ENCODE measurements at regions not wholly inside any gene's neighbourhood (a gene's known extent, or its start where the extent isn't known, plus 50 kb on each side); places are given as distances from the start of the nearest gene placed in this dataset.
"Not testable (repeated sequence)": the region's sequence is repeated elsewhere in the genome, so short reads cannot be mapped to it uniquely, and the experiment has no call there.

DNA sequence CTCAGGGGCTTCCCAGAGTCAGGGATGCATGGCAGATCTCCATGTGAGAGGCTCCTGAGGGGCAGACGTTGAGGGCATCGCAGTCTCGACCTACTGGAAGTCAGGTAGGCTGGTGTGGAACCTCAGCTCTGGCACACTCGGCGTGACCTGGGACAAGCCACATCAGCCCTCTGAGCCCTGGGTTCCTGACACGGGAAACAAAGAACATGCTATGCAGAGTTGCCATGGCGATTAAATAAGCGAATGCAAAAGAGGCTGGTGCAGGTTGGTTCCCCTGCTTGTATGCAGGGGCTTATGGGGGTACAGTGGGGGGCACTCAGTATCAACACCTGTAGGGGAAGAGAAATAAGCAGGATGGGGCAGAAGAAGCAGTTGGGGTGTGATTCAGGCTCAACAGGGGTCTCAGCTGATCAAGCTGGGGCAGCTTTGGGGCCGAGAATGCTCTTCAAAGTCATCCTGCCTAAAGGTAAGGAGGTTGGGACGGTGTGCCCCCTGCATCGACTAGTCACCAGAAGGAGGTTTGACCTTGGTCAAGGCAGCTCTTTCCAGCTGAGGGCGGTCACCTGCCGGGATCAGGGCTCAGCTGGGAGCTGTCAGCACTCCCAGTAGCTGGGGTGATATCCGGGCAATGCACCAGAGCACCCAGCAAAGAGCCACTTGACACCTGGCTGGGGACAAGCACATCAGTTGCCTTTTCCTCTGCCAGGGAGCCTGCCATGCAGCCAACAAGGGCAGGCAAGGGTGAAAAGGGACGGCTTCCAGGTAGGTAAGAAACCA, 442.7 kb downstream of the MIAT start:
- DNase-seq (ENCODE audit: low read depth), result no peak

DNA sequence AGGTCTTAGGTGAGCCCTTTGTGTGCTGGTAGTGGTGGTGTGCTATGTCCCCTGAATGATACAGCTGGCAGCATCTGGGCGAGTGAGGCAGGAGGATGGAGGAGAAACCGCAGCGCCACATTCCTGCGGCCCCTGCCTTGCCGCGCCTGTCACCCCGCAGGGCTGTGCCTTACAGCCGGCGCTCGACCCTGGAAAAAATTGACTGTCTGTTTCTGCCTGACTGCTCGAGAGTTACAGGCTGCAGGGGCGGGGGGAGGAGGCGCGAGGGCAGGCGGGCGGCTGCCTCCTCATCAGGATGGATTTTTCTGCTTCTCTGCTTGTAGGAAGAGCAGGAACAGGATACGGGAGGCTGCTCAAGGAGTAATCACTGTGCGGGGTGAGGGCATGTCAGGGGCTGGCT, 443.4 kb downstream of the MIAT start:
- no peak for DNase-seq (ENCODE audit: low read depth)

DNA sequence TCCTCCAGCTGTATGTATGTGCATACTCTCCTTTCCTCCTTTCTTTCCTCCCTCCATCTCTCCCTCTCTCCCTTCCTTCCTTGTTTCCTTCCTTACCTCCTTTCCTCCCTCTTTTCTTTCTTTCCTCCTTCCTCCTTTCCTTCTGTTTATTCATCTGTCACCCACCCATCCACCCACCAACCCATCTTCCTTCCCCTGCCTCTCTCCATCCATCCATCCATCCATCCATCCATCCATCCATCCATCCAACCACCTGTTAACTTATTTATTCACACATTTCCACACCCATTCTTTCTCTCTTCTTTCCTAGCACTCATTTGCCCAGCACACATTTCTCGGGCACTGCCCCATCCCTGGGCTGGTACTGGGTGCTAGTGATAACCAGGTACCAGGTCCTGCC, 443.9 kb downstream of the MIAT start:
- no peak for DNase-seq (ENCODE audit: low read depth)

DNA sequence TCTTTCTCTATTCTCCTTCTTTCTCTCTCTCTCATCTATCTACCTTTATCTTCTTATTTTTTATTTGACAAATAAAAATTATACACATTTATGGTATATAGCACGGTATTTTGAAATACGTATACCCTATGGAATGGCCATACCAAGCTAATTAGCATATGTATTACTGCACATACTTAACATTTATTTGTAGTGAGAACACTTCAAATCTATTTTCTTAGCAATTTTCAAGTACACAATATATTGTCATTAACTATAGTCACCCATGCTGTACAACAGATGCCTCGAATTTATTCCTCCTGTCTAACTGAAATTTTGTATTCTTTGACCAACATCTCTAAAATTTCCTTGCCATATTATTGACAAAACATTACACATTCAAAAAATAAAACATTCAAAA, 447.1 kb downstream of the MIAT start:
- no peak for DNase-seq (ENCODE audit: low read depth)

DNA sequence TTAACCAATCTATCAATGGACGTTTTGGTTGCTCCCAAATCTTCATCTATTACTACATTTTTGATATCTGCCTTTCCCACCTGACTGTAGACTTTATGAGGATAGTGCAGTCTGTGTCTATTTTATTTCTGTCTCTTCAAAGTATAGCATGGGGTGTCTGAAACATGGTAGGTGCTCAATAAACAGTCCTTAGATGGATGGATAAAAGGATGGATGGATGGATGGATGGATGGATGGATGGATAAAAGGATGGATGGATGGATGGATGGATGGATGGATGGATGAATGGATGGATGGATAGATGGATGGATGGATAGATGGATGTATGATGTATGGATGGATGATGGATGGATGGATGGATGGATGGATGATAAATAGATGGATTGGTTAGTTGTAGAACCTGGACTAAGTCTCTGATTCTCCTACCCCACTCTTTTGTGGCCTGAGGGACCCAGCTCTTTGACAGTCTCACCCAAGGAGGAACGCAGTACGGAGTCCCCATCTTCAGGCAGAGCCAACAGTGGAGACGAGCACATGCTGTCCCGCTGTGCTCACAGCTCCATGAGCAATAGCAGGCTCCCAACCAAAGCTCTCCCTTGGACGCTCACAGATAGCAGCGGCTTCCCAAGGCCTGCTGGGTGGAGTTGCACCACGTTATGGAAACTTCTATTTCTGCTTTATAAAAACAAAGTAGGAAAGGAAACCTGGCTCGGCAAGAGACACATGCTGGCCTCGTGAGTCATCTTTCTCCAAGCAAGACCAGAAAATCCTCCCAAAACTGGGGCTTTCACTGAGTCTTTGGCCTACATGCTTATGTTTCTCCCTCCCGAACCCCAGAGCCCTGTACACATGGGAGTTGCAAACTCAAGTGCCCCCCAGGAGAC, 448.0 kb downstream of the MIAT start:
- DNase-seq (ENCODE audit: low read depth), result peak; percentile 83

DNA sequence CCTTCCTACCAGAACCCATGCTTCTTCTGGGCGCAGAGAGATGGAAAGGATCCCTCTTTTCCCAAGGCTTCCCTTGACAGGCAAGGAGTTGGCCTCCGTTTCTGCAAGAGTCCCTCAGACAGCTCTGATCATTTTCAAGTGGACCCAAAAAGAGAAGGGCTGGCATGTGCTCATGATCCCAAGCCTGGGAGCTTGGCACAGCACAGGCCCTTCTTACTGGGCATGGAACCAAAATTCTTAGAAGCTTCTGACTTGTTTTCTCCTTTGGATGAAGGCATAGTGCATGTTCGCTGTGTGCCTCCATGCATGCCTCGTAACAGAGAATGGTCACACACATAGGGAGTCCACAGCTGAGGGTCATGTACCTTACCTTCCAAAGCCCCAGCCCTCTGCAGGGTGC, 449.6 kb downstream of the MIAT start:
- no peak for DNase-seq (ENCODE audit: low read depth)

DNA sequence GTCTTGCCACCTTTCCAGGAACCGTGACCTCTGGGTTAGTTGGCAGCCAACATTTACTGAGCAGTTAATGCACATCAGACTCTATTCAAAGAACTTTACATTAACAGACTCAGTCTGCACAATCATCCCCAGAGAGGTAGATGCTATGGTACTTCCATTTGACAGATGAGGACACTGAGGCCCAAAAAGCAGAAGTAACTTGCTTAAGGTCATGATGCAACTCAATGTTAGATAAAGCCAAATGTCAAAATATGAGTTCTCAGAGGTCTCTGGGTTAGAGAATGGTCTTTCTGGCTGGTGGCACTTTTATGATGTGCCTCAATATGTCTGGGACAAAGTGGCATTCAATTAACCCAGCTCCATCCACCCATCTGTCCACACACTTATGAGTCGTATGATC, 450.0 kb downstream of the MIAT start:
- DNase-seq (ENCODE audit: low read depth), result no peak

DNA sequence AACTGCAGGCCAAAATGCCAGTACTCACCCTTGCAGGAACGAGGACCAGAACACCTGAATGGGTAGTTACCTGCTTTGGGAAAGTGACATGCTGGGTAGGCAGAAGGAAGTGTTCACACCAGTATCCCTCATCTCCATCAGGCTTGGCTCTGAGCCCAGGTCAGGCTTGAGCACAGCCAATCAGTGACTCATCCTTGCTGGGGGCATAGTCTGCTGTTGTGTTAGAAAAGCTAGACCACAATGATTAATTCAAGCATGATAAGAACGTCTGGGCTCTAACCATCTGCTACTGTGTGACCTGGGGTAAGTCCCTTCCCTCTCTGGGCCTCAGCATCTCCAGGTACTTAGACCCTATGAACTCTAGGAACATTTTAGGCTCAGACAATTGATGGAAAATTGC, 450.4 kb downstream of the MIAT start:
- DNase-seq (ENCODE audit: low read depth), result peak; percentile 82

DNA sequence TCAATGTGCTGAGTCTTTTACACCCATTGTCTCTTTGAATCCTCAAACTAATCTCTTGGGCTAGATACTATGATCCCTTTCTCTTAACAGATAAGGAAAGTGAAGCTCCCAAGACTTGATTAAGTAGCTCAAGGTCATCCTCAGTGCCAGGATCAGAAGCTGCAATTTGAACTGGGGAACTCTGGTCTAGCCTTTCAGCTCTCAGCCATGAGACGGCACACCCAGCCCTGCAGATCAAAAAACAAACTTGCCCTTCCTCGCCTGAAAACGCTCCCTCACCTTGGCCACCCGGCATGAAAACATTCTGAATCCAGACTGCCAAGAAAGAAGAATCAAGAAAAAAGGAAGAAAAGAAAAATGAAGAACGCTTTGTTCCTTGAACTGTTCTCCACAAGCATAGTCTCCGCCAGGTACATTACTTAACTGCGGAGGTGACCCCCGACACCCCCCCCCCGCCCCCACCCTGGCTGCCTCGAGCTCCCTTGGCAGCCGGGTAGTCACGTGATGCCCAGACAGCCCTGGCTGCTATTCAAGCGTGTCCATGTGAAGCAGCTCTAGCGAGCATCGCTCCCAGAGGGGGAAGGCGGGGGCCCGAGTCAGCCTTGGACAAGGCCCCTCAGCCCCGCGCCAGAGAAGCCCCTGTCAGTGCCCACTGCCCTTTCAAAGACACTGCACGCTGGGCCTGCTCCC, 451.2 kb downstream of the MIAT start:
- no peak for DNase-seq (ENCODE audit: low read depth)

DNA sequence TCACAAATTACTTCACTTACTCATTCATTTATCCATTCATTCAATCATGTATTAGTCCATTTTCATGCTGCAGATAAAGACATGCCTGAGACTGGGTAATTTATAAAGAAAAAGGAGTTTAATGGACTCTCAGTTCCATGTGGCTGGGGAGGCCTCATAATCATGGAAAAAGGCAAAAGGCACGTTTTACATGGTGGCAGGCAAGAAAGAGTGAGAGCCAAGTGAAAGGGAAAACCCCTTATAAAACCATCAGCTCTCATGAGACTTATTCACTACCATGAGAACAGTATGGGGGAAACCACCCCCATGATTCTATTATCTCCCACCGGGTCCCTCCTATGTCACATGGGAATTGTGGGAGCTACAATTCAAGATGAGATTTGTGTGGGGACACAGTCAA, 452.0 kb downstream of the MIAT start:
- DNase-seq (ENCODE audit: low read depth), result not testable (repeated sequence)

DNA sequence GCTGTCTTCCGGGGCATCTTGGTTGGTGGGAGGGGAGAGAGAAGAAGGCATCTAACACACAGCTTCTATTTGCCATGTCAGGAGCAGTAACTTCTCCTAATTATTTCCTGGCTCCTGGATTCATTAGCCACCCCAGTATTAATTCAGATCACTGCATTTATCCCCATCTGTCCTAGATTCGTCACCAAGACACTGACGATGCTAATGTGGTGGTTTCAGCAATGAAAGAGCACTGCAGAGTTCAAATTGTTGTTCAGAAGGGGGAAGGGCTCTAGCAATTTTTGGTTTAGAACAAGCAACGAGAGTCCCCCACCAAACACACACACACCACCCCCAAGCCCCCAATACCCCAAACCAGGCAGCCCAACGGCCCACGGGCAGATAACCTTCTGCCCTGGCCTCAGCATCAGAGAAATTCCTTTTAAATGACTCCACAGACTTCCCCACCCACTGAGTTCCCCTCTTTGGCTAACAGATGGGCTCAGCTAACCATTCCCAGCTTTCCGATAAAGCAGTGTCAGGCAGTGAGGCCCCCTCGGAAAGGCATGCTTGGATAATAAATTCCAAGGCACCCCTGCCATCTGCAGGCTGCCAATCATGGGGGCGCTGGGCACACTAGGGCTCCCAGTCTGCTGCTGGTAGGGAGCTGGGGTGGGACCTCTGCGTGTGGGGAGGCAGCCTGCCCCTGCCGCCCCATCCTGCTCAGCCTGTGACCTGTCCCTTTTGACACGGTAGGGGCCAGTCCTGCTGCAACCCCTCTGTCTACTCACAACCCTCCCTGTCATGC, 453.5 kb downstream of the MIAT start:
- DNase-seq (ENCODE audit: low read depth), result no peak

DNA sequence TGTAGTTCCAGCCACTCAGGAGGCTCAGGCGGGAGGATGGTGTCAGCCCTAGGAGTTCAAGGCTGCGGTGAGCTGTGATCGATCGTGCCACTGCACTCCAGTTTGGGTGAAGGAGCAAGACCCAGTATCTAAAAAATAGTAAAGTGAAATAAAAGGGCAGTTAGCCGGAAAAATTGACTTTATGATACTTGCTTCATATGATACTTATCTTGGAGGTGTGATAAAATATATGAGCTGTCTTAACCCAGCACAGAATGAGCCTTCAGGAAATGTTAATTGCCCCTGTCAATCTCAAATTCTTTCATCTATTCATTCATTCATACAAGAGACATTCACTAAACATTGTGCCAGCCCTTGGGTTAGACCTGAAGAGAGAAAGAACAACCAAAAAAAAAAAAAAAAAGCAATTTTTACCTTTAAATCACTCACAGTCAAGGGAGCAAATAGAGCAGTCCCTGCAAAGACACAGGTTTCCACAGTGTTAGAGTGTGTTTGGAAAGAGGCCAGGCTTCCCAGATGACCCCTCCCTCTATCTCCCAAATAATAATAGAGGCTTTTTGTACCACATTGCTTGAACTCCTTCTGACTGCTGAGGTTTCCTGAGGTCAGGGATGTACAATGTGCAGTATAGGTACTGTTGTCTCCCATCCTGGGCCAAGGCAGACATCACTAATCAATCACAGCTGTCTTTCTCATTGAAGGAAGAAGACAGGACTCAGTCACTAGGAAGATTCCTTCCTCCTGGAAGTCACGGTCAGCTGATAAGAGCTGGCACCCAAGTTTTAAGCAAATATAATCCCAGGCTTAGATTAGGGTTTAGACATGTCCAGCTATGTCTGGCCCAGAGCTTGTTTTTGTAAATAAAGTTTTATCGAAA, 454.6 kb downstream of the MIAT start:
- DNase-seq (ENCODE audit: low read depth), result no peak

DNA sequence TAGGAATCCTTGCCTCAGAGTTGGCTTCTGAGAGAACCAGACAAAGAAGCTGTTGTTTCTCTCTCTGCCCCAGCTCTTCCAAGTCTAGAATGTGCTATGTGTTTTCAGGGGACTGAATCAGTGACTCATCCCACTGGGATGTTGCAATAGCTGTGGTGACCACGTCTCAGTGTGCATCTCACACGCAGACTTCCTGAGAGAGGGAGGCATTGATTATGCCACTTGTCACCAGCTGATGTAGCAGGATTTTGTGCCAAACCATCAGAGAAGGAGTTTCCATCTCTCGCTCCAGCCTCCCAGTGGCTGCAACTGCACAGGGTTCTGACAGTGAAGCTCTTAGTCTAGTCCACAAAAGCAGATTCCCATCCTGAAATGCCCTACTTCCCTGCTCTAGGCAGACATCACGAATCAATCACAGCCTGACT, 455.8 kb downstream of the MIAT start:
- peak; percentile 31 for DNase-seq (ENCODE audit: low read depth)

DNA sequence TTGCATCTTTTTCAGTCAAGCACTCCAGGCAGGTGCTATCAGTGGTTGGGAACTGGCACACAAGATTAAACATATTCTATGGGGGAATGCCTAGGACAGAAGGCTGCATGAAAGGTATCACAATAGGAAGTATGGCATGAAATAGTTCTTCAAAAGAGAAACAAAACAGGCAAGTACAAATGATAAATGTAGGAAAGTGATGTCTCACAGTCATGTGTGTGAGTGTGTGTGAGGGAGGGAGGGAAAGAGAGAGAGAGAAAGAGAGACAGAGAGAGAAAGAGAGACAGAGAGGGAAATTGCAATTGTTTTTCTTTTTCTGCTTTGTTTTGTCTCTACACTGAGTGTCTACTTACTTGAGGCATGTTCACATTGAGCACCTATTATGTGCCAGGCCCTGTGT, 456.3 kb downstream of the MIAT start:
- no peak for DNase-seq (ENCODE audit: low read depth)

DNA sequence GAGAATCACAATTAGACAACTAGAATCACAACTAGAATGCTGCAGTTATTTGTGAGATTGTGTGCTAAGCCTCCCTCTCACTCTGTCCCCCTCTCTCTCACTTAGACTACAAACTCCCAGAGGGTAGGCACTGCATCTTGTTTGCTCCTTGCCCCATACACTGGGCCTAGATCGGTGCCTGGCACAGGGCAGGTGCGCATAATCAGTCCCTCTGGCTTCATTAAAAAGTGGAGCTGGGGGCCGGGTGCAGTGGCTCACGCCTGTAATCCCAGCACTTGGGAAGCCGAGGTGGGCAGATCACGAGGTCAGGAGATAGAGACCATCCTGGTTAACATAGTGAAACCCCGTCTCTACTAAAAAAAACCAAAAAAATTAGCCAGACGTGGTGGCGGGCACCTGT, 456.8 kb downstream of the MIAT start:
- no peak for DNase-seq (ENCODE audit: low read depth)

DNA sequence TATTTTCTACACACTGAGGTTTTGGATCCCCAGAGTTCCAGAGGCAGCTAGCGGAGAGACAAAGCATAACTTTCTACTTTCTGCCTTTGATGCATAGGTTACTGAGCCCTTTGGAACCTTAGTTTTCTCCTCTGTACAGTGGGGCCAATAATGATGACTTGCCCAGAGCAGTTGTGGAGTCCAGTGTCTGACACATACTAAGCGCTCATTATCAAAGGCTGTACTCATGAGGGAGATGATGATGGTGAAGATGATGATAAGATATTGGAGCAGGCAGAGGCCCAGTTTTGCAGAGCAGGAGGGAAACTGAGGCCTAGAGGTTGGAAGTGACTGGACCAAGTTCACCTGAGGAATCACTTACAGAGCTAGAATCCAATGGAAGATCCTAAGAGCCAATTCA, 458.0 kb downstream of the MIAT start:
- no peak for DNase-seq (ENCODE audit: low read depth)

DNA sequence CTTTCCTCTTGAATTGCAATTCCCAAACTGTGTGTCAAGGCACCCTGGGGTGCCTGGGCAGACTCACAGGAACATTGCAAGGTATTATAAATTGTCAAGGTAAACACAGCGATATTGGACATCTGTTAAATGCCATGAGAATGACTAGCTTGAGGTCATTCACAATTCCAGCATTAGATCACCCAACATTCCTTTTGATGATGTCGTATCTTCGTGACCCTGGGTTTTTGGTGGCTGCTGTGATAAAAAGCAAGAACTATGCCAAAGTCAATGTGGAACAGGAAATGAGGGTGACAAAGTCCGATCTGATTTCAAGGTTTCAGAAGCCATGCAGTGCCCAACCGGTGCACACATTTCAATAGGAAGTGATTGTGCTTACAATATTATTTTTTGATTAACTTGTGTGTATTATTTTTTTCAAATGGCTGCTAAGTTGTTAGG, 458.4 kb downstream of the MIAT start:
- no peak for DNase-seq (ENCODE audit: low read depth)

DNA sequence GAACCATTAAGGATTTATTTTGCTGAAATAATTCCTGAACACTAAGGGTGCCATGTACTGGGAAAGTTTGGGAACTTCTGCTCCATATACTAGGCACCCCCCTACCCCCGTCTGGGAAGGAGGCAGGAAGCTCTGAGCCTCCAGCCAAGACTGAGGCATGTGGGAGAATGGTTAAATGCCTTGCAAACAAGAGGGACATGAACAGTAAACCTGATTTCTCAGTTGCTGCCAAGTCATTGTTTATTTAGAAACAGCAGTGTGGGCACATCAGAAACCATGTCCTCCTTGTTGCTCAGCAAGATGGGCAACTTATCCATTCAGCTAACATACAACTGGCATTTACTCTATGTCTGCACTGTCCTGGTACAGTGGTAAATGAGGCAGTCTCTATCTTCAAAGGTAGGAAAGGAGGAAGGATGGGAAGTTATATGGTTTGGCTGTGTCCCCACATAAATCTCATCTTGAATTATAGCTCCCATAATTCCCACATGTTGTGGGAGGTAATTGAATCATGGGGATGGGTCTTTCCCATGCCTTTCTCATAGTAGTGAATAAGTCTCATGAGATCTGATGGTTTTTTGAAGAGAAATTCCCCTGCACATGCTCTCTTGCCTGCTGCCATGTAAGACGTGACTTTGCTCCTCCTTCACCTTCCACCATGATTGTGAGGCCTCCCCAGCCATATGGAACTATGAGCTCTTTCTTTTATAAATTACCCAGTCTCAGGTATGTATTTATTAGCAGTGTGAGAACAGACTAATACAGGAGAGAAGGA, 459.1 kb downstream of the MIAT start:
- no peak for DNase-seq (ENCODE audit: low read depth)

DNA sequence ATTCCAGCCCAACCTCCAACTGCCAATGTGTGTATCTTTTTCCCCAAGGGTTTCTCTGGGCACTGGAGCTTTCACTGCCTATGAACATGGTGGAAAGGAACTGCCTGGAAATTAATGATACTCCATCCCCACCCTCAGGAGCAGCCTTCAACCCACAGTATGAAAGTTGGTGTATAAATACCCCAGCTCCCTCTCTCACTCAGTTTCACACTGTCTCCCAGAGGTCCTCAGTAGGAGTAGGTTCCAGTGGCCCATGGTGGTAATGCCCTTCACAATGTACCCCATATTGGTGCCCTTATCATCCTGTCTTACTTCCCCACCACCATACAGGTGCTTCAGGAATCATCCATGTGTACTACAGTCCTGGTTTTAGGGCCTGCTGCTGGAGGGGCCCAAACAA, 462.6 kb downstream of the MIAT start:
- no peak for DNase-seq (ENCODE audit: low read depth)

DNA sequence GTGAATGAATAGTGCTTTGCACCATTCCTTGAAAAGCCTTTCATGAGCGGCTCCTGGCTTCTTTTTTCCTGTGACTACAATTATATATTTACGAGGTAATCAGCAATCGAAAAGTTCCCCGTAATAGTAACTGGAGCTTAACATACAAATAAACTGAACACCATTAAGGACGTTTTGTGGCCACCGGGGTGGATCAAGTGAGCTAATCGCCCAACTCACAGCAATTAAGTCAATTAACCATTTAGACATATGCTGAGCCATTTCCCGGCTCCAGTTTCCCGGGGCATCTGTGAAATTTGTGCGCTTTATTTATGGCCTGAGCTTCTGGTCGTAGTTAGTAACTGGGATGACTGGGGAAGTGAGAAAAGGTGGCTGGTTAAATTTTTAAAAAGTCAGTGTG, 465.2 kb downstream of the MIAT start:
- no peak for DNase-seq (ENCODE audit: low read depth)

Data from fibroblast of the conjunctiva (primary cell).